NB4 (cell line): ENCODE measurements at regions not wholly inside any gene's neighbourhood (a gene's known extent, or its start where the extent isn't known, plus 50 kb on each side); places are given as distances from the start of the nearest gene placed in this dataset.

Source experiments
- DNase-seq: peaks from one replicate; pipeline ENCODE4 v3.0.0; 2010; ENCODE audit warnings: low read depth
- H3K4me3 ChIP-seq: one replicate; pipeline ENCODE4 v1.5.1; 2011; ENCODE audit warnings: mild to moderate bottlenecking, low read depth, low read length, moderate library complexity
- MYC ChIP-seq: IDR thresholded peaks from 2 replicates; pipeline ENCODE4 v1.6.1; 2011; ENCODE audit warnings: low read depth, low read length
- POLR2A ChIP-seq: IDR thresholded peaks from 2 replicates; pipeline ENCODE4 v1.6.1; 2011; ENCODE audit warnings: mild to moderate bottlenecking; ENCODE audit not compliant: insufficient read length; ENCODE audit errors: extremely low read depth
- TF ChIP-seq, protein P1 (sequence below): IDR thresholded peaks from one replicate; pipeline ENCODE4 v1.5.1; 2012; ENCODE audit warnings: low read depth, low read length
- TF ChIP-seq, protein P2 (sequence below): IDR thresholded peaks from 2 replicates; pipeline ENCODE4 v1.6.1; 2011; ENCODE audit warnings: low read depth, low read length

DNA sequence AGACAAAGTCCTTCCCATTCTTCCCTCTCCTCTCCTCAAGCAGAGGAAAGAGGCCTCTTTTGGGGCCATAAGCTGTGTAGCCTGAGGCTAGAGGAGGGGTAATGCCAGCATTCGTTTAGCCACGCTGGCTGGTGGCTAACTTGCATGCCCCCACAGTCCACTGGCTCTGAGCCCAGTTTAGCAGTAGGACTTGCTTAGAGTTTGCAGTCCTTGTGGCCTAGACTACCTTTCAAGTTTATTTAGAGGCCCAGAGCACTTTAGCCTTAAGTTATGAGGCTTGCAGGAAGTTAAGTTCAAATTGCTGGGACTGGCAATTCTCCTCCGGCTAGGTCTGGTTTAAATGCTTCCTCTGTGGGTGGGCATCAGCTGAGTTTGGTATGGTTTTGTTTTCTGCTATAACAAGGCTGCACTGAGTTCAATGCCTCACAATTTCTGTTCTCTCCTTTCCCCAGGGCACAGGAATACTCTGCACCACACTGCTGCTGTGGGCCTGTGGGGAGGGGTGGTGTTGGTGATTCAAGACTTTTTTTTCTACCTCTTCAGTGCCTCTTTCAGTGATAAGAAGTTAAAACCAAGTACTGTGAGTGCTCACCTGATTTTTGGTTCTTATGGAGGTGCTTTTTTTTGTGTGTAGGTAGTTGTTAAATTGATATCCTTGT, 281.0 kb upstream of the C11orf87 start:
- TF ChIP-seq, protein P1, sequence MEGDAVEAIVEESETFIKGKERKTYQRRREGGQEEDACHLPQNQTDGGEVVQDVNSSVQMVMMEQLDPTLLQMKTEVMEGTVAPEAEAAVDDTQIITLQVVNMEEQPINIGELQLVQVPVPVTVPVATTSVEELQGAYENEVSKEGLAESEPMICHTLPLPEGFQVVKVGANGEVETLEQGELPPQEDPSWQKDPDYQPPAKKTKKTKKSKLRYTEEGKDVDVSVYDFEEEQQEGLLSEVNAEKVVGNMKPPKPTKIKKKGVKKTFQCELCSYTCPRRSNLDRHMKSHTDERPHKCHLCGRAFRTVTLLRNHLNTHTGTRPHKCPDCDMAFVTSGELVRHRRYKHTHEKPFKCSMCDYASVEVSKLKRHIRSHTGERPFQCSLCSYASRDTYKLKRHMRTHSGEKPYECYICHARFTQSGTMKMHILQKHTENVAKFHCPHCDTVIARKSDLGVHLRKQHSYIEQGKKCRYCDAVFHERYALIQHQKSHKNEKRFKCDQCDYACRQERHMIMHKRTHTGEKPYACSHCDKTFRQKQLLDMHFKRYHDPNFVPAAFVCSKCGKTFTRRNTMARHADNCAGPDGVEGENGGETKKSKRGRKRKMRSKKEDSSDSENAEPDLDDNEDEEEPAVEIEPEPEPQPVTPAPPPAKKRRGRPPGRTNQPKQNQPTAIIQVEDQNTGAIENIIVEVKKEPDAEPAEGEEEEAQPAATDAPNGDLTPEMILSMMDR = no peak
- TF ChIP-seq MYC (no peak), POLR2A (no peak)
- TF ChIP-seq, protein P2, sequence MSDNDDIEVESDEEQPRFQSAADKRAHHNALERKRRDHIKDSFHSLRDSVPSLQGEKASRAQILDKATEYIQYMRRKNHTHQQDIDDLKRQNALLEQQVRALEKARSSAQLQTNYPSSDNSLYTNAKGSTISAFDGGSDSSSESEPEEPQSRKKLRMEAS = no peak
- DNase-seq = no peak
- H3K4me3 ChIP-seq = no peak overlapping the region

DNA sequence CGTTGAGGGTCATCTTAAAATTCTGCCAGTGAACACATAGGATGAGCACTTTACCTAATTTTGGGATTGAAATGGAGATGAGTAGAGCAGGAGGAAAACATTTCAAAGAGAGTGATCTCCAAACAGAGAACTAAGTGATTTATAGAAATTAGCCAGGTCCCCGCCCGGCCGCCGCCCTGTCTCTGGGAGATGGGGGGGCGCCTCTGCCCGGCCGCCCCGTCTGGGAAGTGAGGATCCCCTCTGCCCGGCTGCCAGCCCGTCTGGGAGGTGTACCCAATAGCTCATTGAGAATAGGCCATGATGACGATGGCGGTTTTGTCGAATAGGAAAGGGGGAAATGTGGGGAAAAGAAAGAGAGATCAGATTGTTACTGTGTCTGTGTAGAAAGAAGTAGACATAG, 276.7 kb upstream of the C11orf87 start:
- DNase-seq = no peak
- no peak overlapping the region for H3K4me3 ChIP-seq
- TF ChIP-seq, protein P1 = no peak
- TF ChIP-seq MYC (no peak), POLR2A (no peak)
- TF ChIP-seq, protein P2 = no peak

DNA sequence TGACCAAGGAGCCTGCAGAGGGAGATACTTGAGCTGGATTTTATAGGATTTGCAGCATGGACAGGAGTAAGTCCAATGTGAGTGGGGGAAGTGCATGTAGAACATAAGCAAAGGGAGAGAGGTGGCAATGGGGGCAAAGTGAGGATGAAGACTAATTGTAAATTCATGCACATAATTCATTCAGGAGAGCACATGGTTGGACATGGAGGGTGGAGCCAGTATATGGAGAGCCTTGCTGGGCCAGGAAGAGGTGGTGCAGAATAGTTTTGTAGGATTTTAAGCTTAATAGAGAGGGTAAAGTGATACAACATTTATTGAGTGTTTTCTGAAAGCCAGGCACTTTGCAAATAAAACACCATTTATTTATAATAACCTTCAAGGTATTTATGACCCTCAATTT, 274.3 kb upstream of the C11orf87 start:
- DNase-seq = no peak
- no peak overlapping the region for H3K4me3 ChIP-seq
- TF ChIP-seq, protein P1 = no peak
- TF ChIP-seq POLR2A (no peak), MYC (no peak)
- TF ChIP-seq, protein P2 = no peak

DNA sequence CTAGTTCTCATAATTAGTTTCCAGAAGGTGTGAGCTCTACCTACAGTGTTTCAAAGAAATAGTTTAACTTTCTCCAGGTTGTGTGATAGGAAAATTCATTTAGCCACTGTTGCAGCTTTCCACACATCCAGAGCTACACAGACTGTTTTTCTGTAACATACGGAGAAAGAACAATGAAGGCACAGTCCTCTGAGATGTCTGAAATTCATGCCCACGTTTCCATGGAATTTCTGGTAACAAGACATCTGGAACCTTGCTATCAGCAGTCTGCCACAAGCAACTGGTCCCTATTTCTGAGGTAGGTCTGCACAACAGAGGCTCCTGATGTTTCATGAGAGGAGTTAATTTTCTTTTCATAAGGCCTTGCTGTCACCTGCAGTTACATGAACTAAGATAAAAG, 273.3 kb upstream of the C11orf87 start:
- TF ChIP-seq MYC = no peak
- TF ChIP-seq, protein P2 = no peak
- TF ChIP-seq, protein P1 = no peak
- TF ChIP-seq POLR2A = no peak
- no peak overlapping the region for H3K4me3 ChIP-seq
- DNase-seq = no peak

DNA sequence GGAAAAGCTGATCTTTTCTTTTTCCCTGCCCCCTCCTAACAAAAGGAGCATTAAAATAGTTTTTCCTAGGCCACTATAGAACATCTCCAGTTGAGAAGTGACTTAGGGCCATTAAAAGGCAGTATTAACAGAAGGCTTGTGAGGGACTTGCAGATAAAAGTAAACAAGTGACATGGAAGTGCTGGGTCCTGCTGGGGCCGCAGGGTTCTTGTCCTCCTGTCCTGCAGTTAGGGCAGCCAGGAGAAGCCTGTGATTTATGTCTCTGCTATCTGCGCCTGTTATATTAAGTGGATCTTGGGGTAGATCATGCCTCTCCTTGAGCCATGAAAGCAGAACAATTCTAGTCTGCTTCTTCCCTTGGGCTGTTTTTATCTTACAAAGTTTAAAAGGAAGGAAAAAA, 271.4 kb upstream of the C11orf87 start:
- no peak overlapping the region for H3K4me3 ChIP-seq
- DNase-seq = no peak
- no peak for TF ChIP-seq POLR2A
- TF ChIP-seq, protein P1 = no peak

DNA sequence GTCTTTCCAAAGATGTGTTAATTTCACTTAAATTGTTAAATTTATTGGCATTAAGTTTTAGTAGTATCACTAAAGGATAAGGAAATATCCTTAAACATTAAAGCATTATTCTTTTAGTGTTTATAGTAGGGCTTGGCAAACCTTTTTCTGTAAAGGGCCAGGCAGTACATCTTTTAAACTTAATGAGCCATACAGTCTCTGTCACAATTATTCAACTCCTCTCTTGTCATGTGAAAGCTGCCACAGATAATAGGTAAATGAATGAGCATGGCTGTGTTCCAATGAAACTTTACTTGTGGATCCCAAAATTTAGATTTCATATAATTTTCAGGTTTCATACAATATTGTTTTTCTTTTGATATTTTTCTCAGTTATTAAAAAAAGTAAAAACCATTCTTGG, 268.2 kb upstream of the C11orf87 start:
- no peak for DNase-seq
- no peak overlapping the region for H3K4me3 ChIP-seq
- TF ChIP-seq, protein P1 = no peak
- TF ChIP-seq, protein P2 = no peak
- no peak for TF ChIP-seq MYC
- no peak for TF ChIP-seq POLR2A
